Muscle layer of duodenum (tissue), 2 donors: ENCODE measurements at regions not wholly inside any gene's neighbourhood (a gene's known extent, or its start where the extent isn't known, plus 50 kb on each side); places are given as distances from the start of the nearest gene placed in this dataset.

Experiments
- H3K27ac ChIP-seq: one replicate; pipeline ENCODE4 v1.7.0; 2013; ENCODE audit warnings: mild to moderate bottlenecking, low read length
- H3K27me3 ChIP-seq: one replicate; pipeline ENCODE4 v1.7.0; 2013; ENCODE audit warnings: low read depth, mild to moderate bottlenecking, control low read depth, low read length
- H3K36me3 ChIP-seq, 2 donors: one replicate each; pipeline ENCODE4 v1.7.0; 2013; ENCODE audit warnings: low read length in 2 of 2, control low read depth in 1 of 2, mild to moderate bottlenecking in 1 of 2; ENCODE audit not compliant: insufficient read depth in 2 of 2, control insufficient read depth in 1 of 2
- H3K4me1 ChIP-seq, 2 donors: one replicate each; pipeline ENCODE4 v1.7.0; 2013; ENCODE audit warnings: low read length in 2 of 2, mild to moderate bottlenecking in 2 of 2, control low read depth in 1 of 2, moderate library complexity in 1 of 2; ENCODE audit not compliant: insufficient read depth in 2 of 2, control insufficient read depth in 1 of 2
- H3K4me3 ChIP-seq, 2 donors: one replicate each; pipeline ENCODE4 v1.7.0; 2013; ENCODE audit warnings: low read length in 2 of 2, low read depth in 1 of 2, mild to moderate bottlenecking in 1 of 2
- H3K9me3 ChIP-seq, 2 donors: one replicate each; pipeline ENCODE4 v1.7.0; 2013; ENCODE audit warnings: low read length in 2 of 2, control low read depth in 1 of 2, mild to moderate bottlenecking in 1 of 2; ENCODE audit not compliant: control insufficient read depth in 1 of 2
- donor health status: healthy.

DNA sequence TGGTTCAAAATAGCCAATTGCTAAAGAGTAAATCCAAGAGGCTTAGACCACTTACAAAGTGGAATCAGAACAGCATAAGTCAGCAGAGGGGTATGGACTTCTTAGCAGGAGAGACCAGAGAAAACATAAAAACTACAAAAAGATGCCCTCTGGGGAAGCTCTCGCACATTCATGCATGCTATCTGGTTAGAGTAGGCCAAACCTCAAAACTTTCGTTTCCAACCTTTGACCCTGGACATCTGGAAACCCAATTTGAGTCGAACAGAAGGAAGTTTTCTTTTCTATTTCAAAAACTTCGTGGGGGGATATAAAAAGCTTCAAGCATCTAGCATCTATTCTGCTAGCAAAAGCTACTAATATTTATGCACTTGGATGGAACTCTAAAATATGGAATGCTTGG is 523.9 kb upstream of the AGTR1 start:
- Histone ChIP-seq H3K36me3 (no peaks in the 10 kb centered on the region), H3K9me3 (no peaks in the 10 kb centered on the region), H3K4me1 (no peaks in the 10 kb centered on the region), H3K27ac (no peak overlapping the region), H3K27me3 (no peaks in the 10 kb centered on the region), H3K4me3 (no peak overlapping the region)

DNA sequence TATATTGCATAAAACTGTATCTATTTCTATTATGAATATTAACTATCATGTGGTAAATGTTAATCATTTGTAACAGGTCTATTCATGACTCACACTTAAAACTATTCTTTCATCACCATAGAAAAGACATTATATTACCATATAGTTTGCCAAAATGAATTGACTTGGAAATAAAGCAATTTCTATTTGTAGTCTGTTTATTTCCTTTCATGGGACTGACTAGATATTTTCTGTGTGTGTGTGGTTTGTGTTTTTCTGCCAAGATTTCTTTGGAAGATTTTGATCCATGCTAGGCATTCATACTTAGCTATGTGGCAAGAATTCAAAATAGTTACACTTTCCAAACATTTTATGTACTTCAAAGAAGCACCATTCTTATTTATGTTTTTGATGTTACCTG is 522.5 kb upstream of the AGTR1 start:
- Histone ChIP-seq H3K4me3 (no peak overlapping the region), H3K4me1 (no peaks in the 10 kb centered on the region), H3K27ac (no peak overlapping the region), H3K9me3 (no peaks in the 10 kb centered on the region), H3K27me3 (no peaks in the 10 kb centered on the region), H3K36me3 (no peaks in the 10 kb centered on the region)

DNA sequence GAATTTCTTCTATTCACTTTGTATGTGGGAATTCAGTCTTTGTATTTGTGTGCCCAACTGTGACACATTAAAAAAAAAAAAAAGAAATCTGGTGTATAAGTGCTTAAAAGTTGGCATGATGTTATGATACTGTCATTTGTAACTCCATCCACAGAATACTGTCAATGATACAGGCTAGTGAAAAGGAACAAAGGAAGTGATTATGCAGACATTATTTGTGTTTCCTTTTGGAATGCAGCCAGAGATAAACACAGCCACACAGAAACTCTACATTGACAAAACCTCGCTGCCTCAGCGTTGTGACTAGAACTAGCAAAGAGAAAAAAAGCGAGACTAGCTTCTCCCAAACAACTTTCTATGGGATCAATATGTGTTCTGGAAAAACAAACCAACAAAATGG is 519.2 kb upstream of the AGTR1 start:
- Histone ChIP-seq H3K27me3 (no peaks in the 10 kb centered on the region), H3K4me3 (no peak overlapping the region), H3K9me3 (no peaks in the 10 kb centered on the region), H3K36me3 (no peaks in the 10 kb centered on the region), H3K4me1 (no peaks in the 10 kb centered on the region), H3K27ac (no peak overlapping the region)

GRCh38 chr3:148184798-148185197 is 512.9 kb upstream of the AGTR1 start:
- Histone ChIP-seq H3K4me1 (no peaks in the 10 kb centered on the region), H3K4me3 (no peak overlapping the region), H3K27me3 (no peaks in the 10 kb centered on the region), H3K36me3 (no peaks in the 10 kb centered on the region), H3K27ac (no peak overlapping the region), H3K9me3 (no peaks in the 10 kb centered on the region)

- H3K36me3 ChIP-seq, result no peaks in the 10 kb centered on the region
- H3K9me3 ChIP-seq, result no peaks in the 10 kb centered on the region
- no peak overlapping the region for H3K4me3 ChIP-seq
- no peaks in the 10 kb centered on the region for H3K27me3 ChIP-seq
- H3K27ac ChIP-seq, result no peak overlapping the region
- no peaks in the 10 kb centered on the region for H3K4me1 ChIP-seq
Observed at GRCh38 chr3:148186881-148187280, 510.8 kb upstream of the AGTR1 start.

DNA sequence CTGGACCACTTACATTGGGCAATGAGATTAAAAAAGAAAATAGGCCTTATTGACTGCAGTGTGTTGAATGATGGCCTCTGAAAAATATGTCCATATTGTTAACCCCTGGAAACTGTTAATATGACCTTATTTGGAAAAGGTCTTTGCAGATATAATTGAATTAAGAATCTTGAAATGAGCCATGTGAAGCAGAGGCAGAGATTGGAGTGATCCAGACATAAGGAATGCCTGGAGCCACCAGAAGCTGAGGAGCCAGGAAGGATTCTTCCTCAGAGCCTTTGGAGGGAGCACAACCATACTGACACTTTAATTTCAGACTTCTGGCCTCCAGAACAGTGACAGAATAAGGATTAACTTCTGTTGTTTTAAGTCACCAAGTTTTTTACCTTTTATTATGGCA is 510.4 kb upstream of the AGTR1 start:
- no peaks in the 10 kb centered on the region for H3K9me3 ChIP-seq
- H3K36me3 ChIP-seq, result no peaks in the 10 kb centered on the region
- no peaks in the 10 kb centered on the region for H3K27me3 ChIP-seq
- no peak overlapping the region for H3K27ac ChIP-seq
- no peak overlapping the region for H3K4me3 ChIP-seq
- H3K4me1 ChIP-seq, result no peaks in the 10 kb centered on the region

- no peaks in the 10 kb centered on the region for H3K36me3 ChIP-seq
- H3K27me3 ChIP-seq, result no peaks in the 10 kb centered on the region
- no peaks in the 10 kb centered on the region for H3K9me3 ChIP-seq
- no peak overlapping the region for H3K4me3 ChIP-seq
- H3K27ac ChIP-seq, result no peak overlapping the region
- H3K4me1 ChIP-seq, result no peaks in the 10 kb centered on the region
Observed at GRCh38 chr3:148190441-148190990, 507.2 kb upstream of the AGTR1 start.

DNA sequence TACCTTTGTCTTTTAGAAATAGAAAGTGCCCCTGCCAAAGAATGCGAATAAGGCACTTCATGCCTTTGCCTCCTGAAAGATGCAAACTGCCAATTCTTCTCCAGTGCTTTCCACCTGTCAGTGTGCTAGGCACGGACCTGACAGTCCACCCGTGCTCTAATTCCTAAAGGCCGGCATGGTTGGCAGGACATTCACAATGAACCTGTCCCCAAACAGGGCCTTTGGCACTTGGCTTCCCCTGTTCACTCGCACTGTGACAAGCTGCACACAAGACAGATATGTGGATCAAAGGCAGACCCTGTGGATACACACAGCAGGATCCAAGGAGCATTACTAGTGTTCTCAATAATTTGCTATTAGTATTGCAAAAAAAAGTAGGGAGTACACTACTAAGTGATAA is 505.7 kb upstream of the AGTR1 start:
- Histone ChIP-seq H3K4me3 (no peak overlapping the region), H3K9me3 (no peaks in the 10 kb centered on the region), H3K27ac (no peak overlapping the region), H3K4me1 (no peaks in the 10 kb centered on the region), H3K27me3 (no peaks in the 10 kb centered on the region), H3K36me3 (no peaks in the 10 kb centered on the region)

DNA sequence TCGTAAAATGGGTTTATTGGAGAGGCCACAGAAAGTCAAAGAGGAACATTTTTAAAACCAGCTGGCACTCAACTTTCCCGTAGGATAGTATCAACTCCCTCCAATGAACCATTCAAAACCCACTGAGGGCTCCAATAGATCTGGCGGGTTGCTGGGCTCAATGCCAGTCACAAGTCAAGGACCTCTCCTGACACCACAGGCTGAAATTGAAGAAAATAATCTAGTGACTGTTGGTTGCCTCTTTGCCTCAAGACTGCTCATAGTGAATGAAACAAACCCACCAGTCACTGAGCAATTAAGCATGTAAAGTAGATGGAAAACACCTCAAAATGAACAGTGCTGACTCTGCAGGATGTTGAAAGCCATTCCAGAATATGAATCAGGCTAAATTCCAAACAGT is 500.6 kb upstream of the AGTR1 start:
- Histone ChIP-seq H3K36me3 (no peaks in the 10 kb centered on the region), H3K27me3 (no peaks in the 10 kb centered on the region), H3K4me3 (no peak overlapping the region), H3K4me1 (no peaks in the 10 kb centered on the region), H3K27ac (no peak overlapping the region), H3K9me3 (no peaks in the 10 kb centered on the region)

DNA sequence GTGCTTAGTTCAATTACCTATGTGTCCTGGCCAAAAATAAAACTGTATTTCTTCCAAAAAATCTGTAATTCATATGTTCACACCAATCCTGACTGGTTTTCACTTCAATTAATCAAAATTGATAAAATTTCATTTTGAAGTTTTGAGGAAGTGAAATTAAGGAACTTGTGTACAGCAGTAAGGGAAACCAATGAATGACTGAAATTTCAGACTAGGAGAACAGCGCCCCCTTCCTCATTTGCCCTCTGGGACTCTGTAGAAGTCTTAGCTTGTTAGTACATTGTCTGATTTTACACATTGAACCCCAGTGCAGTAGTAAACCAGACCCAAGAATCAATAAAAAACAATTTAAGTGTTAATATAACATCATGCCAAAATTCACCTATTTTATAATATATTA is 495.3 kb upstream of the AGTR1 start:
- H3K4me1 ChIP-seq, result no peaks in the 10 kb centered on the region
- H3K4me3 ChIP-seq, result no peak overlapping the region
- H3K9me3 ChIP-seq, result no peaks in the 10 kb centered on the region
- no peaks in the 10 kb centered on the region for H3K27me3 ChIP-seq
- H3K27ac ChIP-seq, result no peak overlapping the region
- no peaks in the 10 kb centered on the region for H3K36me3 ChIP-seq

DNA sequence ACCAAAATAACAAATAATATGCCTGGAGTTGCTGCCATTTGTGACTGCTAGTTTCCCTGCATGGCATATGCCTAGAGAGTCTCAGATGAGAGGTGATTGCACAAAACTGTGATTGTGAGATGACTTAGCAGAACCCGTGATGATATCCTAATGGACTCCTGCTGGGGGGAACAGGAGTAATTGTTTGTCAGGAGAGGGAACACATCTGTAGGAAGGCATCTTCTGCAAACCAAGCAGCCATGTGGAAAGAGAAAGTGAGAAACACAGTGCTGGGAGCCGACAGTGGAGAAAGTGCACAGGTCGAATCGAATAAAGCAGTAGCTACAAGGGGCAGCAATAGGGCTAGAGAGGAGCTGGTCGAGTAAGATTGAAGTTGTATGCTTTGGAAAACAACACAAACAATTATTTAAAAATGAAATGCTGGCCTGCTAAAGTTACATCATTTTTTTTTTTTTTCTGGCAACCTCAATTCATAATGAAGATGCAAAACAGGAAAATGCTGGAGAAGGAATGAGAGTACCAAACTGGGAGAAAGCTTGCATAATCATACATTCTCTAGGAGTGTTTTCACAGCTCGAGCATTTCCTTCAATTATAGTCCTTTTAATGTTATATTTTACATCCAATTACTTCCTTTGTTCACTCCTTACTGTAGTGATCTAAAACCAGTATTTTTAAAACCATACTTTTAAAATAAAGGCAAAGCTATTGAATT is 494.2 kb upstream of the AGTR1 start:
- Histone ChIP-seq H3K9me3 (no peaks in the 10 kb centered on the region), H3K4me1 (no peaks in the 10 kb centered on the region), H3K4me3 (no peak overlapping the region), H3K27me3 (no peaks in the 10 kb centered on the region), H3K27ac (no peak overlapping the region), H3K36me3 (no peaks in the 10 kb centered on the region)

DNA sequence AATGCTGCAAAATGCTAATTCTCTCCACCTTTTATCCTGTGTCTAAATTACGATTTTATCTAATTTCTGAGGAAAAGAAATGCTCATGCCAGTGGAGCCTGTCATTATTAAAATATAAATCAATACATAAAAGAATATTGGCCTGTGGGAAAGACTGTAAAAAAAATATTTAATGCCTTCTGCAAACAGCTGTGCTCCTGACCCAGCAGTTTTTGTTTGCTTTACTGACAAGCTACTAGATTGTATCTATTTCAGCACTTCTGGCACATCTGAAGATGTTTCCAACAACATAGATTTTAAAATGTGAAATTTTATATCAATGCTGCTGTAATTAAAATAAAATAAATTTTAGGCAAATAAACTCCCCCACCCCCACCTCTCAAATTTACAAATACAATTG is 493.6 kb upstream of the AGTR1 start:
- Histone ChIP-seq H3K27ac (no peak overlapping the region), H3K4me1 (no peaks in the 10 kb centered on the region), H3K4me3 (no peak overlapping the region)

More for the DNA sequence above, 493.6 kb upstream of the AGTR1 start:
- Histone ChIP-seq H3K27me3 (no peaks in the 10 kb centered on the region), H3K36me3 (no peaks in the 10 kb centered on the region), H3K9me3 (no peaks in the 10 kb centered on the region)
